Hematopoietic multipotent progenitor cell (in vitro differentiated cells): ENCODE measurements at regions not wholly inside any gene's neighbourhood (a gene's known extent, or its start where the extent isn't known, plus 50 kb on each side); places are given as distances from the start of the nearest gene placed in this dataset.

ENCODE experiments used
- DNase-seq, 3 donors: peaks; one replicate each; pipeline ENCODE4 v3.0.0-alpha.2; 2011 to 2015; ENCODE audit warnings: low read depth in 2 of 3, low spot score in 2 of 3

GRCh38 chr11:116111546-116111945, 607.3 kb upstream of the CADM1 start:
- DNase-seq, result no peak

DNA sequence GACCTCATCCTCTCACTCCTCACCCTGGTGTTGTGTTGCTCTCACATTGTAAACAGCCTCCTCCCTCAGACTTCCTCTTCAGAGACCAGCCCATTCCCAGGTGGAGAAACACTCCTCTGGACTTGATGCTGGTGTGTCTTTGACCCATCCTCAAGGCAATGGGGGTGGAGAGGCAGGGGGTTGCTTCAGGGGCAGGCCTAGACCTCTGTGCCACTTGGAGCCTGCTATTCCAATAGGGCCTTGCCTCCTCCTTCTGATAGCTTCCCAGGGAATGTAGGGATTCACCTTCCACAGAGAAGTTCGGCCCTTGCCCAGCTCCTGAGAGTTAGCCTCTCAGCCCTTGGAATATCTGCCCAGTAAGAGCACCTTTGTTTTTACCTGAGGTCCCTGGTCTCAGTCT, 606.6 kb upstream of the CADM1 start:
- DNase-seq, result no peak

DNA sequence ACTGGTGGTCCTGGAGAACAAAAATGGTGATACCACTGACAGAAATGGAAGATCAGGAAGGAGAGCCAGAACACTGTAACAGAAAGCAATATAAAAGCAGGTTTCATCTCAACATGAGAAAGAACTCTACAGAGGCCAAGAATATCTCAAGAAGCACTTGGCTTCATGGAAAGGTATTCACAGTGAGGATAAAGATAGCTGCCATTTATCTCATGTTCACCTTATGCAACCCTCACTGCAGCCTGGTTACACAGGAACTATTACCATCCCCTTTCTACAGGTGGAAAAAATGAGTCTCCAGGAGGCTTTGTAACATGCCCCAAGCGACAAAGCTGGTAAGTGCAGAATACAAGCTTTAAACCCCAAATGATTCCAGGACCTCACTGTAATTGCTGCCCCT, 606.1 kb upstream of the CADM1 start:
- no peak for DNase-seq

GRCh38 chr11:116109228-116109627, 605.0 kb upstream of the CADM1 start:
- no peak for DNase-seq

DNA sequence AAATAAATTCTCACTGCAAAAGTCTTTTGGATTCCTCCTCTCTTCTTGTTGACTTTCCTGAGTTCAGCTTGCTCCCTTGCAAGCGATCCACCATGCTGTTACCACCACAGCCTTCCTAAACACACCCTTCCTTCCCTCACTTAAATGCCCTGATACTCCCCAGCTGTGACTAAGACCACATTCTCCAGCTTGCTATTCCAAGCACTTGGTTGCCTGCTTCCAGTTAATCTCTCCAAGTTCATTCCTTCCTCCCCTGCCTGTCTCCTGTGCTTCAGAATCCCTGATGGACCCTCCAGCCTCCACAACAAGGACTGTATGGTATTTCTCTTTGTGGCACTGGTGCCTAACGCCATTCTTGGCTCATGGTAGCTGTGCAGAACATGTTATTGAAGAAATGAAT, 603.9 kb upstream of the CADM1 start:
- DNase-seq, result no peak

GRCh38 chr11:116107229-116107628, 603.0 kb upstream of the CADM1 start:
- DNase-seq, result no peak

DNA sequence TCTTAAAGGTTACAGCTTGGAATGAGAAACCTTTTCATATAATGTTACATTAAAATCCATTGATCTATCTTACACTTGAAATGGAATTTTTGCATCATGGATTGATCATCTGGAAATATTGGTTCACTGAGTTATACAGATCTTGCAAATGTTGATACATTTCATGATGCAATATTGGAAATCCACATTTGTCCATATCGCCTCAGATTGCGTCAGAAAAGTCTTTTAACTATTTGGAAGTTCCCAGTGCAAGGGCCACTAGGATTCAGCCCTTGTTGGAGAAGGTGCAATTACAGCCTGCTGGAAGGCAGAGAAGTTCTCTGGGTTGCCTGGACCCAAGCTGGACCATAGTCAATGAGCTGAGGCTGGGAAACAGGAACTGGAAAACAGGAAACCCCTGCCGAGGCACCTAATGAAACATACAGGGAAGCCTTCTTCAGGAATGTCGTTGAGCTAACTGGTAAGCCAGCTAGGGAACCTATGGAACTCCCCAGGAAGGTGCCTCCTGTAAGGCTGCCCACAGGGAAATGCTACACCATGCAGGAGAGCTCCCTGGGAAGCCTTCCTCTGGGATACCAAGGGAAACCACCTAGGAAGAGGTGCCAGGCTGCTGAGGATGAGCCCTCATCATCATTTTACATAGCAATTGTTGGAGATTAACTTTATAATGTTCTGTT, 600.4 kb upstream of the CADM1 start:
- no peak for DNase-seq

- DNase-seq, result no peak
These were observed 597.7 kb upstream of the CADM1 start for GRCh38 chr11:116101902-116102301.

GRCh38 chr11:116100016-116100415, 595.8 kb upstream of the CADM1 start:
- no peak for DNase-seq

- no peak for DNase-seq
These were observed 595.3 kb upstream of the CADM1 start for GRCh38 chr11:116099541-116099940.

DNA sequence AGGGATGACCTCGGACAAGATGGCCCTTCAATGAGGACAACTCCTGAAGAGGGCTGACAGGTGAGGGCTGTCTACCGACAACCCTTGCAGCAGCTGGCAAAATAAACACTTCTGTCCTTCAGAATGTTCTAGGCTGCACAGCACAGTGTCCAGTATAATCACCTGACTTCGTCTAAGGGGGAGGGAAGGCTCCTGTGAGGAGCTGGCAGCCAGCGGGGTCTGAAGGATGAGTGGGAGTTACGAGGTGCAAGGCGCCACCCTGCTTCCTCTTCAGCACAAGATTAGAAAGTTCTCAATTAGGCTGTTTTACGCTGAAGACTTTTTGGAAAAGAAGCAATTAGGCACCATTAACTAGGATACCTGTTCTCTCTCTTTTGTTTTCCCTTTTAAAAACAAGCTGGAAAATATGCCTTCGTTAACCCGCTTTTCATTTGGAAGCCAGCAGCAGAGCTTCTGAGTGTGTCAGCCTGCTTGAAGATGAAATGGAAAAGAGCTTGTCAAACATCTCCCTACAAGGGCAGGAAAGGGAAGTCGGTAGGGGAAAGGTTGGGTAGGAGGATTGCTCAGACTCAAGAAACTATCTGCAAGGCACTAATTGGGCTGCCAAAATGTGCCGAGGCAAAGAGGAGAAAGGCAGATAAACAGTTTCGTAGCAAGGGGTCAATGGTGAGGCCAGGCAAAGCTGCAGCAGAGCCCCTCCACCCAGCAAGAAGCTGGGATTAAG, 592.2 kb upstream of the CADM1 start:
- no peak for DNase-seq

- no peak for DNase-seq
These were observed 589.5 kb upstream of the CADM1 start for GRCh38 chr11:116093481-116094270.

GRCh38 chr11:116093065-116093464, 588.9 kb upstream of the CADM1 start:
- no peak for DNase-seq

DNA sequence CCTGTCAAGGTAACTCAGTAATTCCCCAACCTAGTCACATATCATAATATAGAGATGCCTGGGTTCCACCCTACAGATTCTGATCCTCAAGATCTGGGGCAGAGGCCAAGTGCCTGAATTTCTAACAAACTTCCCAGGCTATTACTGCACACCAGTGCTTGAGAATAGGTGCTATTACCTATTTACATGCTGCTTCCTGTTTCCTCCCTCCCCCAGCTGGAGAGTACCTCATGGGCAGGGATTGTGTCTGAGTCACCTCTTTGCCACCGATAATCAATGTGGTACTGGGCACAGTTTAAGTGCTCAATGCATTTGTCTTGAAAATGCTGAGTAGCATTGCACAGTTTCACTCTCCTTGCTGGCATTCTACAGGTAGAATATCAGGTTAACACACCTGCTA, 582.2 kb upstream of the CADM1 start:
- DNase-seq, result no peak

DNA sequence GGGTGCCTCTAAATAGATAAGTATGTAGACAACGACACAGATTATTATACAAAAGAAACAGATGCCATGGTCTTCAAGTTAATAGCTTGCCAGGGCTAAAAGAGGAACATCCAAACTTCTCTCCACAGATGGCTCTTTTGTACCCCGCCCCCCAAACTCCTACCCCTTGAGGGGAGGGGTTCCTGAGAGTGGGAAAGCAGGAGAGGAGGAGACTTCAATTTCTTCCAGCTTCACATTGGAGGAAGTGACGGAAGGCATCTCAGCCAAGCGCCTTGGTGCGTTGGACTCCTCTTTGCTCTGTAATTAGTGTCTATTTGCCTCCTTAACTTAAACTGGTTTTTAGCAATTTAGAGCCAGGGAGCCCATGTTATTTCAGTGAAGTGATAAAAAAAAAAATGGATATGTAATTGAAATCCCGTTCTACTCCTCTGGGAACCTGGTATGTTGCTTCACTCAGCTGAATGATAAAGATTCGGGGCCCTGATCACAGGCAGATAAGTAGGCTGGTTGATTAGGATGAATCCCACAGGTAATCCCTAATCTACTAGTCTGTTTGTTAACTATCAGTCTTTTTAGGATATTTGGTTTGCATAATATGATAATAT, 580.9 kb upstream of the CADM1 start:
- DNase-seq, result no peak

- DNase-seq, result no peak
These were observed 580.3 kb upstream of the CADM1 start for GRCh38 chr11:116084511-116084910.

GRCh38 chr11:116082256-116082655, 578.0 kb upstream of the CADM1 start:
- no peak for DNase-seq

- DNase-seq, result no peak
These were observed 575.4 kb upstream of the CADM1 start for GRCh38 chr11:116079580-116079979.

DNA sequence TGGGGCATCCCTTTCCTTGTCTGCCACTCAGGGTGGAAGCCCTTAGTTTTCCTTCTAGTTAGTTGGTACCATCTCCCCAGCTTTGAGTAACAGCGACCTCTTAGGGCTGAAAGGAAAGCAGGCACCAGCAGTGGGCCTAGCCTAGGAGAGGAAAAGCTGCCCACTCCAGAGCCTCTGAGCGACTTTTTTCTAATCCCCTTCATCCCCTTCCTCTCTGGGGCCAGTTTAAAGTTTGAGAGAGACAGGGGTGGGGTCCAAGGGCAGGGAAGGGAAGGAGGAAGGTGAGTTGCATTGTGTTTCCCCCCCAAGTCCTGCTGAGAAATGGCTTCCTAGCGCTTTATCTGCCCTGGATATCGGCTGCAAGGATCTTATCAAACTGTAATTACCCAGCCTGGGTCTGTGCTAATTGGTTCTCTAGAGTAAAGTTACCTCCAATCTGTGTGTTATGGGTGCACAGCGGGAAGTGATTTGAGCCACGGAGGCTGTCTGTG, 573.9 kb upstream of the CADM1 start:
- DNase-seq, result peak in 2 of 3 donors; percentile 2 to 17

DNA sequence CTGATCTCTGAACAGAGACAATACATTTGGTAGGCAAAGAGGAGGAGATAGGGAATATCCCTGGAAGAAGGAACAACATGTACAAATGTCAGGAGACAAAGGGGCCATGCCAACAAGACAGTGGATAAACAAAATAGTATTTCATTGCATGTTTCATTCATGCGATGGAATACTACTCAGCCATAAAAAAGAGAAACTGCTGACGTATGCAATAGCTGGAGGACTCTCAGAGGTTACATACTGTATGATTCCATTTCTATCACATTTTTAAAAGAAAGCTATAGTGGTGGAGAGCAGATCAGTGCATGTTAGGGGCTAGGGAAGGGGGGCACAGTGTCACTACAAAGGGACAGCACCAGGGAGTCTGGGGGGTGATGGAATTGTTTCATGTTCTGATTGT, 572.9 kb upstream of the CADM1 start:
- DNase-seq, result no peak
